Type B pancreatic cell (in vitro differentiated cells): ENCODE measurements at regions not wholly inside any gene's neighbourhood (a gene's known extent, or its start where the extent isn't known, plus 50 kb on each side); places are given as distances from the start of the nearest gene placed in this dataset.

Source experiments
- DNase-seq: peaks from one replicate; pipeline ENCODE4 v3.0.0; 2021; ENCODE audit warnings: mixed read lengths; ENCODE audit not compliant: unreplicated experiment; ENCODE audit errors: extremely low spot score
- H3K27ac Mint-ChIP-seq: 2 replicates; pipeline ENCODE4 v1.8.0; 2021; ENCODE audit warnings: mild to moderate bottlenecking, mixed read lengths
- H3K27me3 Mint-ChIP-seq: 2 replicates; pipeline ENCODE4 v1.8.0; 2021; ENCODE audit warnings: mixed read lengths
- H3K36me3 Mint-ChIP-seq: 2 replicates; pipeline ENCODE4 v1.8.0; 2021; ENCODE audit warnings: mixed read lengths
- H3K4me1 Mint-ChIP-seq: one replicate; pipeline ENCODE4 v1.8.0; 2021; ENCODE audit warnings: mixed read lengths; ENCODE audit not compliant: unreplicated experiment
- H3K4me3 Mint-ChIP-seq: 2 replicates; pipeline ENCODE4 v1.8.0; 2021; ENCODE audit warnings: mild to moderate bottlenecking, mixed read lengths
- H3K9me3 Mint-ChIP-seq: 2 replicates; pipeline ENCODE4 v1.8.0; 2021; ENCODE audit warnings: mixed read lengths
- CTCF ChIP-seq: fragments of 200-600 bp; sonication (generic); conservative IDR thresholded peaks from 2 replicates; pipeline ENCODE4 v1.5.0; 2021; ENCODE audit warnings: antibody characterized with exemption, mild to moderate bottlenecking

GRCh38 chr20:7378864-7379605, 561.2 kb downstream of the HAO1 start:
- TF ChIP-seq CTCF, result no peak
- H3K4me1 Mint-ChIP-seq, result no peaks in the 10 kb centered on the region
- DNase-seq, result no peak
- no peaks in the 10 kb centered on the region for H3K36me3 Mint-ChIP-seq
- no peaks in the 10 kb centered on the region for H3K27me3 Mint-ChIP-seq
- H3K27ac Mint-ChIP-seq, result no peak overlapping the region
- H3K4me3 Mint-ChIP-seq, result no peak overlapping the region
- H3K9me3 Mint-ChIP-seq, result no peaks in the 10 kb centered on the region

GRCh38 chr20:7379621-7380220, 560.5 kb downstream of the HAO1 start:
- Mint-ChIP-seq H3K27me3 (no peaks in the 10 kb centered on the region), H3K4me3 (no peak overlapping the region), H3K36me3 (no peaks in the 10 kb centered on the region), H3K27ac (no peak overlapping the region), H3K9me3 (no peaks in the 10 kb centered on the region), H3K4me1 (no peaks in the 10 kb centered on the region)
- DNase-seq, result no peak
- TF ChIP-seq CTCF, result no peak

GRCh38 chr20:7383216-7383615, 557.0 kb downstream of the HAO1 start:
- no peak for DNase-seq
- Mint-ChIP-seq H3K9me3 (no peaks in the 10 kb centered on the region), H3K4me1 (no peaks in the 10 kb centered on the region), H3K27me3 (no peaks in the 10 kb centered on the region), H3K4me3 (no peak overlapping the region), H3K36me3 (no peaks in the 10 kb centered on the region), H3K27ac (no peak overlapping the region)
- no peak for TF ChIP-seq CTCF

GRCh38 chr20:7387638-7388193, 552.5 kb downstream of the HAO1 start:
- Mint-ChIP-seq H3K27ac (no peak overlapping the region), H3K27me3 (no peaks in the 10 kb centered on the region), H3K4me1 (peaks cover 3% of the 10 kb centered on the region), H3K36me3 (no peaks in the 10 kb centered on the region), H3K4me3 (no peak overlapping the region), H3K9me3 (no peaks in the 10 kb centered on the region)
- TF ChIP-seq CTCF, result no peak
- no peak for DNase-seq

- no peak for DNase-seq
- Mint-ChIP-seq H3K27ac (no peak overlapping the region), H3K9me3 (no peaks in the 10 kb centered on the region), H3K36me3 (no peaks in the 10 kb centered on the region), H3K4me1 (peaks cover 3% of the 10 kb centered on the region), H3K4me3 (no peak overlapping the region), H3K27me3 (no peaks in the 10 kb centered on the region)
- TF ChIP-seq CTCF, result no peak
These were observed 551.0 kb downstream of the HAO1 start for GRCh38 chr20:7389216-7389615.
